Progenitor cell of endocrine pancreas (in vitro differentiated cells): ENCODE measurements at regions not wholly inside any gene's neighbourhood (a gene's known extent, or its start where the extent isn't known, plus 50 kb on each side); places are given as distances from the start of the nearest gene placed in this dataset.

Experiments
- DNase-seq: peaks from one replicate; pipeline ENCODE4 v3.0.0; 2021; ENCODE audit warnings: low spot score; ENCODE audit not compliant: unreplicated experiment
- H3K27ac Mint-ChIP-seq: 2 replicates; pipeline ENCODE4 v1.8.0; 2021; ENCODE audit warnings: mild to moderate bottlenecking, moderate library complexity, mixed read lengths
- H3K27me3 Mint-ChIP-seq: 2 replicates; pipeline ENCODE4 v1.8.0; 2021; ENCODE audit warnings: mixed read lengths
- H3K36me3 Mint-ChIP-seq: 2 replicates; pipeline ENCODE4 v1.8.0; 2022; ENCODE audit warnings: mixed read lengths; ENCODE audit not compliant: insufficient read depth
- H3K4me1 Mint-ChIP-seq: 2 replicates; pipeline ENCODE4 v1.8.0; 2021; ENCODE audit warnings: low read depth, mixed read lengths
- H3K4me3 Mint-ChIP-seq: 2 replicates; pipeline ENCODE4 v1.8.0; 2021; ENCODE audit warnings: low read depth, mild to moderate bottlenecking, moderate library complexity, mixed read lengths
- H3K9me3 Mint-ChIP-seq: 2 replicates; pipeline ENCODE4 v1.8.0; 2021; ENCODE audit warnings: low read depth, mixed read lengths
- CTCF ChIP-seq: fragments of 200-600 bp; sonication (generic); IDR thresholded peaks from one replicate; pipeline ENCODE4 v1.5.0; 2021; ENCODE audit warnings: antibody characterized with exemption, mild to moderate bottlenecking; ENCODE audit not compliant: unreplicated experiment

GRCh38 chr12:108394196-108394595 is 55.1 kb upstream of the CMKLR1 start:
- no peak for DNase-seq
- no peaks in the 10 kb centered on the region for H3K4me1 Mint-ChIP-seq
- no peak overlapping the region for H3K4me3 Mint-ChIP-seq
- no peaks in the 10 kb centered on the region for H3K36me3 Mint-ChIP-seq
- TF ChIP-seq CTCF: no peak
- no peaks in the 10 kb centered on the region for H3K9me3 Mint-ChIP-seq
- peaks cover 15% of the 10 kb centered on the region for H3K27me3 Mint-ChIP-seq
- no peak overlapping the region for H3K27ac Mint-ChIP-seq

GRCh38 chr12:108392284-108392683 is 53.2 kb upstream of the CMKLR1 start:
- Mint-ChIP-seq H3K4me1 (no peaks in the 10 kb centered on the region), H3K27me3 (peaks cover 15% of the 10 kb centered on the region), H3K36me3 (no peaks in the 10 kb centered on the region), H3K9me3 (no peaks in the 10 kb centered on the region), H3K27ac (no peak overlapping the region), H3K4me3 (no peak overlapping the region)
- no peak for DNase-seq
- no peak for TF ChIP-seq CTCF

GRCh38 chr12:108390495-108391203 is 51.5 kb upstream of the CMKLR1 start:
- Mint-ChIP-seq H3K4me1 (no peaks in the 10 kb centered on the region), H3K36me3 (no peaks in the 10 kb centered on the region), H3K4me3 (no peak overlapping the region), H3K27ac (no peak overlapping the region), H3K9me3 (no peaks in the 10 kb centered on the region), H3K27me3 (peaks cover 12% of the 10 kb centered on the region)
- no peak for TF ChIP-seq CTCF
- no peak for DNase-seq

- H3K4me1 Mint-ChIP-seq: no peaks in the 10 kb centered on the region
- TF ChIP-seq CTCF: no peak
- no peaks in the 10 kb centered on the region for H3K36me3 Mint-ChIP-seq
- no peak for DNase-seq
- H3K4me3 Mint-ChIP-seq: no peak overlapping the region
- peaks cover 12% of the 10 kb centered on the region for H3K27me3 Mint-ChIP-seq
- H3K27ac Mint-ChIP-seq: no peak overlapping the region
- peaks cover 4% of the 10 kb centered on the region for H3K9me3 Mint-ChIP-seq
Observed at GRCh38 chr12:108389544-108389943, 50.4 kb upstream of the CMKLR1 start.
